GM19438 (cell line): ENCODE measurements at regions not wholly inside any gene's neighbourhood (a gene's known extent, or its start where the extent isn't known, plus 50 kb on each side); places are given as distances from the start of the nearest gene placed in this dataset.
"Not testable (repeated sequence)": the region's sequence is repeated elsewhere in the genome, so short reads cannot be mapped to it uniquely, and the experiment has no call there.

Source experiments
- ATAC-seq: cut with Tn5 transposase; IDR thresholded peaks from one replicate; pipeline ENCODE4 v1.9.1; 2021; ENCODE audit warnings: low read depth; ENCODE audit not compliant: unreplicated experiment

DNA sequence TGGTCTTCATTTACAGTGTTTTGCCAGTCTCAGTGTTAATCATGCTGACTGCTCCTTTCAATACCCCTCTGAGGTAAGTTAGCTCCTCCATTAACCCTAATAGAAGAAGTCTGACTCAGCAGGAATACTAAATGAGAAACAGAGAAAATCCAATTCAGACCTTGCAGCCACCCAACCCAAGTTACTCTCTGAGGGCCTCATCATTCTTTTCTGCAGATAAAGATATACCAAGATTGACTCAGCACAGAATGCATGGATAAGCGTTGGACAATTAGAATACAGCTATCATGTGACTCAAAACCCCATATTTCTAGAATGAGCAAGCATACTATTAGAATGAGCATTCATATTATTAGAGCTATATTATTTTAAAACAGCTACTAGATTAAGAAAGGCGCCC is 389.1 kb upstream of the SGO1 start:
- no peak for ATAC-seq

DNA sequence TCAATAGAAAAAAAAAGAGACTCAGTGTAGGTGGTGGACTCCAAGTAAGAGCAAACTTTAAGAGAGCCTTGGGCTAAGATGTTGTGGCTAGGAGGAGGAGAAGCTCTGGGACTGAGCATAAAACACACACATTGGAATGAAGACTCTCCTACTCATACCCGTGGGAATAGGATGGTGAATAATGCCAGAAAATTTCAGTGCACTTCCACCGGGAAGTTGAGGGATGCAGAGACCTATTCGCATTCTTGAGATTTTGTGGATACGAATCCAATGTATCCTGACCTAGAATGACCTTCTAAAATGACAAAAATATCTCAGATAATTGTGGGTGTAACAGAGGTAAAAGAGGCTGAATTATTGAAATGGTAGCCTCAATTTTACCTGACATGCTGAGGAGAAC is 388.7 kb upstream of the SGO1 start:
- ATAC-seq, result no peak

DNA sequence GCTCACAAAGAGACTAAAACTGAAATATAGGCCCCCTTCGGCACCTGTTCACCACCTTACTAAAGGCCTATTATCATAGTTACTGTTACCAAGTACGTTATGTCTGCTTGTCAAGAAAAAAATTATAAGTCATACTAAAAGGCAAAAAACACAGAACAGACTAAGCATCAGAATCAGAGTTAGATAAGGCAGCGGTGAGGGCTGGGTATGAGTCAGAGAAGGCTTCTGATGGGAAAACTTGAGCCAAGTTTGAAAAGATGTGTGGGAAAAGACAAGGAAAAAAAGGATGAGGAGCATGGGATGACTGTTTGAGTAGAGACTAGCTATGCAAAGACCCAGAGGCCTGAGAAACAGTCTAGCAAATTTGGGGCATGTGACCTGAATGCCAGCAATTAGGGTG is 387.2 kb upstream of the SGO1 start:
- no peak for ATAC-seq

DNA sequence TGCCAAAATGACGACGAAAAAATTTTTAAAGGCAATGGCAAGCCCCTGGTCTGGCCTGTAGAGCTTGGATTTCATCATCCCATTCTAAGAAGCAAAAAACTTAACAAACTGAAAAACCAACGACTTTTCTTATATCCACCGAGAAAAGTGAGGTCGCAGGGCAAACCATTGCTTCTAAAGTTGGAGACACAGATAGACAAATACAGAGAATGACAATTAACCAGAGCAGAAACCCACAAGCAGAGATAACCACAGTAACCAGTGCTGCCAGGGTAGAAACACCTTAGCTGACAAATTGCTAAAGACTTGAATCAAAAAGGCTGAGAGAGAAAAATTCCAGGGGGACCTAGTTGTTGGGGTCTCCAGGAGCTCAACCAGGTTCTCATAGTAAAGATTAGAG is 386.5 kb upstream of the SGO1 start:
- ATAC-seq, result no peak

DNA sequence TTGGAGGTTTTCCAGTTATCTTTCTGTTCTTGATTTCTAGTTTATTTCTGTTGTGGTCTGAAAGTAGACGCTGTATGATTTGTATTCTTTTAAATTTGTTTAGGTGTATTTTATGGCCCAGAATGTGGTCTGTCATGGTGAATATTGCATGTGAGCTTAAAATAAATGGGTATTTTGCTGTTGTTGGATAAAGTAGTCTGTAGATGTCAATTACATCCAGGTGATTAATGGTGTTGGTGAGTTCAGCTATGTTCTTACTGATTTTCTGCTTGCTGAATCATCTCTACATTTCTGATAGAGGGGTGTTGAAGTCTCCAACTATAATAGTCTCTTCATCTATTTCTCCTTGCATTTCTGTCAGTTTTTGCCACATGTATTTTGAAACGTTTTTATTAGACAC is 383.3 kb upstream of the SGO1 start:
- no peak for ATAC-seq

DNA sequence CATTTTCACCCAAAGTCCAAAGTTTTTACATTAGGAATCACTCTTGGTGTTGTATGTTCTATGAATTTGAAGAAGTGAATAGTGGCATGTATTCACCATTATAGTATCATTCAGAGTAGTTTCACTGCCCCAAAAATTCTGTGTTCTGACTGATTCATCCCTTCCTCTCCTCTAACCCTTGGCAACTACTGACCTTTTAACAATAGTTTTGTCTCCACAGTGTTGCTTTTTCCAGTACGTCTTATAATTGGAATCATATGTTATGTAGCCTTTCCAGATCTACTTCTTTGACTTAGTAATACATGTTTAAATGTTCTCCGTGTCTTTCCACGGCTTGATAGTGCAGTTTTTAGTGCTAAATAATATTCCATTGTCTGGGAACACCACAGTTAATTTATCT is 379.0 kb upstream of the SGO1 start:
- ATAC-seq, result no peak

DNA sequence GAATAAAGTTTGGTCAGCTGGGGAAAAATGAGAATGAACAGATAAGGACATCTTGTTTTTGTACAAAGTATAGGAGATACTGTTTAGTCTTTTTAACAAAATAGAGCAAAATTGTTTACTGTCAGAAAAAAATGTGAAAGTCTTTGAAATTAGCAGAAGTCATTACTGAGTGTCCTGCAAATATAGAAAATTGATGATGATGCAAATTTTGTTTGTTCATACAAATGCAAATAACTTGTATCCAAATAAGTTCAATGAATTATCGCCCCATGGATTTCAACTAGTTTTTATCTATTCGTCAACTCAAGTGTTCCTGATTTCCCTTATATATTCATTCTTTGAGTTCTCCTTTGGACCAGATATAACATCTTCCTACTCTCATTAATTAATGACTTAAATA is 378.0 kb upstream of the SGO1 start:
- no peak for ATAC-seq

DNA sequence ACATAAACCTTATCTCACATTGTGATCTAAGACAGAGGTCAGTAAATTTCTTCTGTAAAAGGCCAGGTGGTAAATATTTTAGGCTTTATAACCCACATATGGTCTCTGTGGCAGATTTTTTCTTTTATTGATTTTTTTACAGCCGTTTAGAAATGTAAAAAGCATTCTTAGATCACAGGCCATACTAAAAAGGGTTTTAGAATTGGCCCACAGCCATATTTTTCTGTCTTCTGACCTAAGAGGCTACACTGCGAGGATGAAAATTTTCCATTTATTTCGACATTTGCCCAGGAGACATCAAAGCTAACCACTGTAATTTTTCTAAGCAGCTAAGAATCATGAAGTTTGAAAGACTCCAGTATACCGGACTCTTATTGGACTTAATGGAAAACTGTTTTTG is 377.2 kb upstream of the SGO1 start:
- no peak for ATAC-seq

DNA sequence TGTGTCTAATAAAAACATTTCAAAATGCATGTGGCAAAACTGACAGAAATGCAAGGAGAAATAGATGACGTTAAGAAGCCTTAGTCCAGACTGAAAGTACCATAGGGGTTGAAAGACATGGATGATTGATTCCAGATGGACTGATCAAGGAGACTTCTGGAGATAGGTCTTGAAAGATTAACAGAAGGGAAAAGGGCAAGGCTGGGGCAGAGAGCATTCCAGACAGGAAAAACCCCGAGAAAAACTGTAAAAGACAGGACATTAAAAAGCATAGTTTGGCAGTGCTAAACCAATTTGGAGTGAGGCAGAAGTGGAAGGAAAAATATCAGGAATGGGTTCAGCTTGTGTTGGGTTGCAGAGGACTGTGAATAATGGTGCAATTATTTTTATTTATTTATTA is 375.2 kb upstream of the SGO1 start:
- ATAC-seq, result no peak

DNA sequence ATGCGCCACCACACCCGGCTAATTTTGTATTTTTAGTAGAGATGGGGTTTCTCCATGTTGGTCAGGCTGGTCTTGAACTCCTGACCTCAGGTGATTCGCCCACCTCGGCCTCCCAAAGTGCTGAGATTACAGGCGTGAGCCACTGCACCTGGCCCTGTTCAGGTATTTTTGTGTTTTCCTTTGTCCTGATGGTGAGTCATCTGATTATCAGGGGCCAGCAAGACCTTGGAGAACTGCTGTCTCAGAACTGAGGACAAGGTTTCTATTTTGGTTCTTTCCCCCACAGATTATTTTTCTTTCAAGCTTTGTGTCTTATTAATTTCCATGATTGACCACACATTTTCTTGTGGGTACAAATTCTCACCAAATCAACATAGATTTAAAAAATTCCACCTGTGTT is 374.4 kb upstream of the SGO1 start:
- not testable (repeated sequence) for ATAC-seq

DNA sequence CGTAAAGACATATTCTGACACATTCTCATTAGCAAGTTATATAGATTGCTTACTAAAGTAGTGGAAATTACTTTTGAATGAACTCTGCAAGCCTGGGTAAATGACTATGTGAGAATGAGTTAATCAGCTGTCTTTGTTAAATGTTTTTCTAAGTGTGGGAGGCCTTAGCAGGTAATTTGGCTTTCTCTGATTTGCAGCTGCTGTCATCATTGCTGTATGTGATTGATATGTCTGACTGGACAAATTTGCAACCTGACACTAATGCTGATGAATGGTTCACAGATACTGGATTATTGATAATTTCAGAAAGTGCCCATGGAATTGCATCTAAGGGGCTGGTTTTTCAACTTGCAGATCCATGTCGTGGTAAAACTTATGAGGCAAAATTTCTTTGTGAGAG is 372.2 kb upstream of the SGO1 start:
- ATAC-seq, result no peak

DNA sequence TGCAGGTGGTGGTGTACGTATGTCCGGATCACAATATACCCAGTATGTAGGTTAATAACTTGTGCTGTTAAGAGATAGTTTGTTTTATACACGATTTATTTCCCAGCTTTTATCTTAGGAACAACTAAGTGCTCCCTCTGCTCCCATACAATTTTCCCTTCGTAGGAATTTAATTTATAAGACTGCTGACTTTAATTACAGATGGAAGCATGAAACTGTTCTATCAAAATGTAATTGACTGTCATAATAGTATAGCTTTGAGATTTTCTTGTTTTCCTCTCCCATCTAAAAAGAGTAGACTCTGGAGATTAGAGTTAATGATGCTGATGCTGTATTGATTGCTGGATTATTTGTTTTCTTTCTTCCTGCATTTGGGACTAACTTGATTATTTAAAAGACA is 370.7 kb upstream of the SGO1 start:
- ATAC-seq, result no peak

DNA sequence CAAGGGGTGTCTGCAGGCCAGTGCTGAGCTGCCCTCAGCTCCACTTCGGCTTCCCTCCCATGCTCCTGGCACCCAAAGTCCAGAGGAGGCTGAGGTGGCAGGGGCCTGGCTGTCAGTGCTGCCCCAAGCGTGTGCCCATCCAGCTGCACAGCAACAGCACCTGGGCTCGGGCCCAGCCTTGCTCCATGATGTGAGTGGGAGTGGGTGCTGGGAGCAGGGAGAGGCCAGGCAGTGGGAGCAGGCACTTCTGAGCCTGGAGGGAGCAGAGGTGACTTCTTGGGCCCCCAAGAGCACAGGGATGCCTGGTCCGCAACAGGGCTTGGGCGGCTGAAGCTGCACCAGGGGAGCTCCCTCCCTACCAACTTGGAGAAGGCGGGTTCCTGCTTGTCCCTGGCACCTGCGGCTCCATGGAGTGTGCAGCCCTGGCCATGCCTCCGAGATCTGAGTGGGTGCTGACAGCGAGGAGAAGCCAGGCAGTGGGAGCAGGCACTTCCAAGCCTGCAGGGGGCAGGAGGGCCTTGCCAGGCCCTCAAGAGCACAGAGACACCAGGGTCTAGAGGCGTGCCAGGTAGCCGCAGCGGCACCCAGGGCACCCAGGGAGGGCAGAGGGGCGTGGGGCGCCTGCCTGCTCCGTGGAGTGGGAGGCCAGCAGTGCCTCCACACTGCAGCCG is 366.7 kb upstream of the SGO1 start:
- no peak for ATAC-seq

DNA sequence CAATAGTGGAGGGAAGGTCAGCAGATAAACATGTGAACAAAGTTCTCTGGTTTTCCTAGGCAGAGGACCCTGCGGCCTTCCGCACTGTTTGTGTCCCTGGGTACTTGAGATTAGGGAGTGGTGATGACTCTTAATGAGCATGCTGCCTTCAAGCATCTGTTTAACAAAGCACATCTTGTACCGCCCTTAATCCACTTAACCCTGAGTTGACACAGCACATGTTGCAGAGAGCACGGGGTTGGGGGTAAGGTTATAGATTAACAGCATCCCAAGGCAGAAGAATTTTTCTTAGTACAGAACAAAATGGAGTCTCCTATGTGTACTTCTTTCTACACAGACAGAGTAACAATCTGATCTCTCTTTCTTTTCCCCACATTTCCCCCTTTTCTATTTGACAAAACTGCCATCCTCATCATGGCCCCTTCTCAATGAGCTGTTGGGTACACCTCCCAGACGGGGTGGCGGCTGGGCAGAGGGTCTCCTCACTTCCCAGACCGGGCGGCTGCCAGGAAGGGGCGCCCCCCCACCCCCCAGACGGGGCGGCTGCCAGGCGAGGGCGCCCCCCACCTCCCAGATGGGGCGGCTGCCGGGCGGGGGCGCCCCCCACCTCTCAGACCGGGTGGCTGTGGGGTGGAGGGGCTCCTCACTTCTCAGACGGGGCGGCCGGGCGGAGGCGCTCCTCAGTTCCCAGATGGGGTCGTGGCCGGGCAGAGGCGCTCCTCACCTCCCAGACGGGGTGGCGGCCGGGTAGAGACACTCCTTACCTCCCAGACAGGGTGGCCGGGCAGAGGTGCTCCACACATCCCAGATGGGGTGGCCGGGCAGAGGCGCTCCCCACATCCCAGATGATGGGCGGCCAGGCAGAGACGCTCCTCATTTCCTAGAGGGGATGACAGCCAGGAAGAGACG is 361.6 kb upstream of the SGO1 start:
- ATAC-seq, result not testable (repeated sequence)

DNA sequence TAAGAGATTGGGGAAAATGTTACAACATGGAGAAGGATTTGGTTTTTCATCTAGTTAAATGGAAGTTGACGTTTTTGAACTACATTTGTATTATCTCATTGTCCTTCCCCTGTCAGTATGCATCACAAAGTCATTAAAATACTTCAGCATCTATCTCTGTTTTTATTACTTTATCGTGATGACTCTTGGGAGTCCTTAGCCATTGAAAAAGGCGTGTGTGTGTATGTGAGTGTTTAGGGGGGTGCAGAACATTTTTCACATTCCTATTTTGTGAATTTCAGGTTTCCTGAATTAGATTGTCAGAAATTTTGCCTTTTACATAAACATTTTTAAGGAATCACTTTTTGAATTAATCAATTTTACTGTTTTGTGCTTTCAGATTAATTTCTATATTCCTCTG is 360.6 kb upstream of the SGO1 start:
- ATAC-seq, result no peak

DNA sequence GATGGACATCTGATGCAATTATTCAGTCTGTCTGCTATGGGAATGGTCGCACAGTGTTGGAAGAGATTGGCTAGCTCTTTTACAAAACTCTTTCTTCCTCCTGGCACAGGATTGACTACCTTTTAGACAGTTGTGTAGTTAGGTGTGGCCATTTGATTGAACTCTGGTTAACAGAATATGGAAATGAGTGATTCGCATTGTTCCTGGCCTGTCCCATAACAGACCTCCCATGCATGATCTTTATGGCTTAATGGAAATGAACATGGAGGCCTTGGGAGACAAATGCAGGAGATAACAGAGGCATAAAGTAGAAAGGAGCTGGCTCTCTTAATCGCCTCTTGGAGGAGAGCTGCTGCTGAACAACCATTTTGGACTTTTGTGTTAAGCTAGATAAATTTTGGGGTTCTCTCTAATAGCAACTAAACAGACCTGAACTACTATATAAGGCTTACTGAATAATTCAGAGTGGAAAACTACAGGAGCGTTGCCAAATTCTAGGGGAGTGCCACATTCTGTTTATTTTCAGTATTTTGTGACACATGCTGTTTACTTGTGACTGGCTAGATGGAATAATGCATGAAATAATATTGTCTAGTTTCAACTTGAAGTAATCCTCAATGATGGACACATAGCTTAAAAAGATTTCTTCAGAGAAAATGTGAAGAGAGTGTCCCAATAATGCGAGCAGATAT is 357.7 kb upstream of the SGO1 start:
- ATAC-seq, result no peak

DNA sequence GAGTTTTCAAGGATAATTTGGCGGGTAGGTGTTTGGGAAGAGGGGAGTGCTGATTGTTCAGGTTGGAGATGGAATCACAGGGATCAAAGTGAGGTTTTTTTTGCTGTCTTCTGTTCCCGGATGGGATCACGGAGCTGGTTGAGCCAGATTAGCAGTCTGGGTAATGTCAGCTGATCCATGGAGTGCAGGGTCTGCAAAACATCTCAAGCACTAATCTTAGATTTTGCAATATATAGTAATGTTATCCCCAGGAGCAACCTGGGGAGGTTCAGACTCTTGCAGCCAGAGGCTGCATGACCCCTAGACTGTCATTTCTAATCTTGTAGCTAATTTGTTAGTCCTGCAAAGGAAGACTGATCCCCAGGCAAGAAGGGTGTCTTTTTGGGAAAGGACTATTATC is 354.1 kb upstream of the SGO1 start:
- no peak for ATAC-seq

DNA sequence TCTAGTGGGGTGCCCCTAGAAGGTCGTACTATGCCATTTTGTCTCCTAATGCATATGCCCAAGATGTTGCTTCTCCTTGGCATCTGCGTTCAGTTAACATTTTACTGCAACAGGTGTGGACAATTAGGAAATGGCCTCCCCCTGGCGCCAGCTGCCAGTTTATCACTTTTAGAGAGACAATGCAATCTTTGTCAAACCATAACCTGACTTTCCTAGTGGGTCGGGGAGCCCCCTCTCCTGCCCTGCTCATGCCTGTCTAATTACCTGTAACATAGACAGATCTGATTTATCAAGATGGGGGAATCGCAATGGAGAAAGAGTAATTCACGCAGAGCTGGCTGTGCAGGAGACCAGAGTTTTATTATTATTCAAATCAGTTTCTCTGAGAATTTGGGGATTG is 353.7 kb upstream of the SGO1 start:
- ATAC-seq, result no peak

DNA sequence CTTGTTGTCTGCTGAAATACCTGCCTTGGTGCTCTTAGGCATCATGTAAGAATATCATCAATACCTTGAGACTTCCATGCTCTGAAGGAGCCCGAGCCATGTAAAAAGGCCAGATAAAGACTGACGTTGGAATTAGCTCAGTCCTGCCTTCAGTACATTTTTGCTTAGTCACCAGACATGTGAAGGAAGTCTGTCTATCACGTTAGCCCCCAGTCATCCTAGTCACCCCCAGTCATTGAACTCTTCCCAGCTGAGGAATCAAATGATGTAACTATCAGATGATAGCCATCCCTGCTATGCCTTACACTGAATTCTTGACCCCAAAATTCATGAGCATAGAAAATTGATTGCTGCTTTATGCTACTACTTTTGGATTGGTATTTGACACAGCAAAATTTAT is 351.2 kb upstream of the SGO1 start:
- no peak for ATAC-seq

DNA sequence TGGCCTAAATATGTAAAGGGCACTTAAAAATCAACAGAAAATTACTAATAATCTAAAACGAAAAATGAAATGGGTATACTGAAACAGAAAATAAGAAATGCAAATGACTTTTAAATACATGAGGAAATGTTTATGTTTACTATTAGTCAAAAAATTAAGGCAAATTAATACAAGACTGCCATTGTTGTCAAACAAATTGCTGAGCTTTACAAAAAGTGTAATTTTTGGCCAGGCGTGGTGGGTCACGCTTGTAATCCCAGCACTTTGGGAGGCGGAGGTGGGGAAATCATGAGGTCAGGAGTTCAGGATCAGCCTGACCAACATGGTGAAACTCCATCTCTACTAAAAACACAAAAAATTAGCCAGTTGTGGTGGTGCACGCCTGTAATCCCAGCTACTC is 343.9 kb upstream of the SGO1 start:
- no peak for ATAC-seq

DNA sequence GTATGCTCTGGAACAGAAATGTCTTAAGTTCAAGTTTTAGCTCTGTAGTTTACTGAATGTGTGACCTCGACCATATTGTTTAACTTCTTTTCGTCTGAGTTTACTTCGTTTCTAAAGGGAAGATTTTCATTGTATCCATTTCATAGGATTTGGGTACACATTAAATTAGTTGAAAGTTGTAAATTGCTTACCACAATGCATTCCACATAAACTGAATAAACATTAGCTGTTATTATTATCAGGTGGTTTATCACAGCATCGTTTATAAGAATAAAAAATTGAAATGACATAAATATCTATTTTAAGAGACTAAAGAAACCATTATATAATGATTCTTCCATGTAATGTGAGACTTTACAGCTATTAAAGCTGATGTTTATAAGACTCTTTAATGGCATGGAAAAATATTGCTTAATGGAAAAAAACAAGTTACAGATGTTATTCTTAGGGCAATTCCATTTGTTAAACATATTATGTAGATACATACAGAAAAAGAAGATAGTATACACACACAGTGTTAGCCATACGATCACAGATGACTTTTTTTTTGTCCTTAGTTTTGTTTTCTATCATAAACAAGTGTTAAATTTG is 342.3 kb upstream of the SGO1 start:
- no peak for ATAC-seq
